Memory B cell (primary cell): ENCODE measurements at regions not wholly inside any gene's neighbourhood (a gene's known extent, or its start where the extent isn't known, plus 50 kb on each side); places are given as distances from the start of the nearest gene placed in this dataset.

ENCODE experiments used
- ATAC-seq: fragments of 150-1000 bp; cut with Tn5 transposase; 2 replicates; pipeline ENCODE4 v1.10.0; 2021; ENCODE audit warnings: low read depth, mild to moderate bottlenecking, moderate library complexity
- DNase-seq, 2 donors: peaks; one replicate each; pipeline ENCODE4 v3.0.0; 2022; ENCODE audit warnings: low spot score in 2 of 2
- H3K27ac Mint-ChIP-seq: one replicate; pipeline ENCODE4 v1.8.0; 2022; ENCODE audit warnings: mild to moderate bottlenecking, moderate library complexity, mixed read lengths
- H3K27me3 Mint-ChIP-seq: one replicate; pipeline ENCODE4 v1.8.0; 2022; ENCODE audit warnings: mixed read lengths
- H3K36me3 Mint-ChIP-seq: one replicate; pipeline ENCODE4 v1.8.0; 2022; ENCODE audit warnings: mild to moderate bottlenecking, mixed read lengths
- H3K4me1 Mint-ChIP-seq: one replicate; pipeline ENCODE4 v1.8.0; 2022; ENCODE audit warnings: mixed read lengths
- H3K4me3 Mint-ChIP-seq: one replicate; pipeline ENCODE4 v1.8.0; 2022; ENCODE audit warnings: mild to moderate bottlenecking, moderate library complexity, mixed read lengths
- H3K9me3 Mint-ChIP-seq: one replicate; pipeline ENCODE4 v1.8.0; 2022; ENCODE audit warnings: mixed read lengths

GRCh38 chr15:79676621-79677020 is 220.2 kb downstream of the MTHFS start:
- no peak overlapping the region for H3K27ac Mint-ChIP-seq
- no peaks in the 10 kb centered on the region for H3K4me1 Mint-ChIP-seq
- H3K36me3 Mint-ChIP-seq, result no peaks in the 10 kb centered on the region
- DNase-seq, result no peak
- no peak overlapping the region for H3K4me3 Mint-ChIP-seq
- H3K9me3 Mint-ChIP-seq, result peaks cover 3% of the 10 kb centered on the region
- H3K27me3 Mint-ChIP-seq, result peaks cover 7% of the 10 kb centered on the region
- no peak for ATAC-seq

GRCh38 chr15:79677241-79677640 is 219.6 kb downstream of the MTHFS start:
- Mint-ChIP-seq H3K4me1 (no peaks in the 10 kb centered on the region), H3K27me3 (peaks cover 8% of the 10 kb centered on the region), H3K36me3 (no peaks in the 10 kb centered on the region), H3K4me3 (no peak overlapping the region), H3K27ac (no peak overlapping the region), H3K9me3 (peaks cover 3% of the 10 kb centered on the region)
- ATAC-seq (no peak), DNase-seq (no peak)

- Mint-ChIP-seq H3K4me1 (no peaks in the 10 kb centered on the region), H3K4me3 (no peak overlapping the region), H3K27me3 (peaks cover 10% of the 10 kb centered on the region), H3K9me3 (peaks cover 3% of the 10 kb centered on the region), H3K36me3 (no peaks in the 10 kb centered on the region), H3K27ac (no peak overlapping the region)
- DNase-seq (no peak), ATAC-seq (no peak)
These were observed 218.6 kb downstream of the MTHFS start for GRCh38 chr15:79678032-79678701.

DNA sequence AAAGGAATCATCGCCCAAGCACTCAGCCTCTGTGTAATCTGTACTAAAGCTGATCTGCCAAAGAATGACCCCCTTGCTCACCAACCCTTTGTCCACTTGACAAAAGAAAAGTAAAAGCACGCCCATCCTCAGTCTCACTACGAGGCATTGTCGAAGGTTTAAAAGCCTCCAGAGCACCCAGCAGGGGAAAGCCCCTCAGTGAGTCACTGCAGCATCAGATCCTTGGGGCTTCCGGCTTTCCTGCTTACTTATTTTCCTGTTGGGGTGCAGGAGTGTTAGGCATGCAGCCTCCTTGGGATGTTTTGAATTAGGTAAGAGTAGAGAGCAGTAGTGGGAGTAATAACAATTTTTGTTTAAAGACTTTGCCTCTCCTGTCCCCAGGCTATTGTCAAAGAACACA is 216.1 kb downstream of the MTHFS start:
- DNase-seq (no peak), ATAC-seq (no peak)
- Mint-ChIP-seq H3K9me3 (peaks cover 3% of the 10 kb centered on the region), H3K27me3 (peaks cover 6% of the 10 kb centered on the region), H3K4me3 (no peak overlapping the region), H3K27ac (no peak overlapping the region), H3K36me3 (no peaks in the 10 kb centered on the region), H3K4me1 (no peaks in the 10 kb centered on the region)

- Mint-ChIP-seq H3K4me3 (no peak overlapping the region), H3K36me3 (no peaks in the 10 kb centered on the region), H3K27ac (no peak overlapping the region), H3K9me3 (peaks cover 3% of the 10 kb centered on the region), H3K4me1 (no peaks in the 10 kb centered on the region), H3K27me3 (peaks cover 8% of the 10 kb centered on the region)
- DNase-seq, result no peak
- no peak for ATAC-seq
These were observed 214.5 kb downstream of the MTHFS start for GRCh38 chr15:79682285-79682684.

- Mint-ChIP-seq H3K4me1 (no peaks in the 10 kb centered on the region), H3K9me3 (peaks cover 3% of the 10 kb centered on the region), H3K27me3 (peaks cover 11% of the 10 kb centered on the region), H3K27ac (no peak overlapping the region), H3K4me3 (no peak overlapping the region), H3K36me3 (no peaks in the 10 kb centered on the region)
- no peak for ATAC-seq
- DNase-seq, result no peak
These were observed 213.9 kb downstream of the MTHFS start for GRCh38 chr15:79682851-79683288.

GRCh38 chr15:79689030-79689429 is 207.8 kb downstream of the MTHFS start:
- Mint-ChIP-seq H3K27me3 (peaks cover 7% of the 10 kb centered on the region), H3K27ac (no peak overlapping the region), H3K4me1 (no peaks in the 10 kb centered on the region)

GRCh38 chr15:79700951-79701480 is 195.8 kb downstream of the MTHFS start:
- no peaks in the 10 kb centered on the region for H3K4me1 Mint-ChIP-seq

More at GRCh38 chr15:79689030-79689429, 207.8 kb downstream of the MTHFS start:
- DNase-seq, result no peak
- H3K9me3 Mint-ChIP-seq, result peaks cover 3% of the 10 kb centered on the region
- ATAC-seq, result no peak
- no peak overlapping the region for H3K4me3 Mint-ChIP-seq
- H3K36me3 Mint-ChIP-seq, result no peaks in the 10 kb centered on the region

DNA sequence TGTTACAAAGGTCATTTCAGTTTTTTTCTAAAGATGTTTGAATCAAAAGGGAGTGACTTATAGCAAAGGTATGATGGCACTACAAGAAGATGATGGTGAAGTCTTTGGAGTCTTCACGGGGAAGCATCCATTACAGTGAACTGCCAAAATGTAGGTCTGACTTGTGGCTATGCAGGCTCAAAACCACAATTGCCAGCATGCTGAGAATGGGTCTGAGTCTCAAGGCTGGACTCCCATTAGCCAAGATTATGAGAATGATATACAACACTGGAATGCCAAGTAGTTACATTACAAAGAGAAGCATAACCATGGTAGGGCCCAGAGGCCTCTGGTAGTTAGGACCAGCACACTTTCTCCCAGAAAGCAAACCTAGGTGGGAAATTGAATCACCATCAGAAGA is 194.2 kb downstream of the MTHFS start:
- Mint-ChIP-seq H3K4me3 (no peak overlapping the region), H3K27ac (no peak overlapping the region), H3K9me3 (no peaks in the 10 kb centered on the region), H3K4me1 (no peaks in the 10 kb centered on the region), H3K27me3 (peaks cover 2% of the 10 kb centered on the region), H3K36me3 (no peaks in the 10 kb centered on the region)
- ATAC-seq, result no peak
- DNase-seq, result no peak

More at GRCh38 chr15:79700951-79701480, 195.8 kb downstream of the MTHFS start:
- no peak for ATAC-seq
- H3K36me3 Mint-ChIP-seq, result no peaks in the 10 kb centered on the region
- no peaks in the 10 kb centered on the region for H3K9me3 Mint-ChIP-seq
- H3K27ac Mint-ChIP-seq, result no peak overlapping the region
- H3K4me3 Mint-ChIP-seq, result no peak overlapping the region
- peaks cover 2% of the 10 kb centered on the region for H3K27me3 Mint-ChIP-seq
- DNase-seq, result no peak

GRCh38 chr15:79721256-79721655 is 175.6 kb downstream of the MTHFS start:
- Mint-ChIP-seq H3K4me1 (no peaks in the 10 kb centered on the region), H3K36me3 (peaks cover 2% of the 10 kb centered on the region), H3K27me3 (peaks cover 3% of the 10 kb centered on the region), H3K27ac (no peak overlapping the region), H3K9me3 (peaks cover 4% of the 10 kb centered on the region), H3K4me3 (no peak overlapping the region)
- DNase-seq (no peak), ATAC-seq (no peak)

- DNase-seq (no peak), ATAC-seq (no peak)
- Mint-ChIP-seq H3K4me1 (no peaks in the 10 kb centered on the region), H3K27me3 (peaks cover 8% of the 10 kb centered on the region), H3K27ac (no peak overlapping the region), H3K4me3 (no peak overlapping the region), H3K36me3 (peaks cover 2% of the 10 kb centered on the region), H3K9me3 (peaks cover 4% of the 10 kb centered on the region)
These were observed 172.5 kb downstream of the MTHFS start for GRCh38 chr15:79724312-79724711.

GRCh38 chr15:79724804-79725203 is 172.0 kb downstream of the MTHFS start:
- no peak for ATAC-seq
- Mint-ChIP-seq H3K27me3 (peaks cover 12% of the 10 kb centered on the region), H3K36me3 (peaks cover 2% of the 10 kb centered on the region), H3K9me3 (peaks cover 5% of the 10 kb centered on the region), H3K4me3 (no peak overlapping the region), H3K4me1 (no peaks in the 10 kb centered on the region), H3K27ac (no peak overlapping the region)
- DNase-seq, result no peak

DNA sequence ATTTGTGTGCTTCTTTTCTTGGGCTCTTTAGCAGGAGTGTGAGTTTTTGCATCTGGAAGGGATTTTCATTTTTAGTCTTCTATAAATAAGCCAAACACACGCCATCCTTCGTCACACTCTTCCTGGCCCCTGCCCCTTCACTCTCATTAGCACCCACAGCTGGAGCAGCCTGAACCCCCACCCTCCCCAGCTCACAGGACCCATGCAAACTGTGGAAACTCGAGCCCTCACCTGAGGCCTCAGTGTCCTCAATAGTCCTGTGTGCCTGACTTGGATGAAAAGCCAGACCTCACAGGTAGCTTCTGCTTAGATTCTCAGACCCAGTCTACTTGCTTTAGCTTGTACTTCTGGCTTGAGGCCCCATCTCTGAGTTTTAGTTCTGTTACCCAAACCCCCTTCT is 167.9 kb downstream of the MTHFS start:
- H3K36me3 Mint-ChIP-seq, result no peaks in the 10 kb centered on the region
- H3K27me3 Mint-ChIP-seq, result peaks cover 15% of the 10 kb centered on the region
- peaks cover 4% of the 10 kb centered on the region for H3K9me3 Mint-ChIP-seq
- H3K4me3 Mint-ChIP-seq, result no peak overlapping the region
- no peak for DNase-seq
- peaks cover 2% of the 10 kb centered on the region for H3K4me1 Mint-ChIP-seq
- no peak overlapping the region for H3K27ac Mint-ChIP-seq
- no peak for ATAC-seq

GRCh38 chr15:79736435-79737000 is 160.3 kb downstream of the MTHFS start:
- DNase-seq (no peak), ATAC-seq (no peak)
- Mint-ChIP-seq H3K27me3 (peaks cover 6% of the 10 kb centered on the region), H3K9me3 (peaks cover under 1% of the 10 kb centered on the region), H3K36me3 (no peaks in the 10 kb centered on the region), H3K4me3 (no peak overlapping the region), H3K4me1 (peaks cover under 1% of the 10 kb centered on the region), H3K27ac (no peak overlapping the region)

DNA sequence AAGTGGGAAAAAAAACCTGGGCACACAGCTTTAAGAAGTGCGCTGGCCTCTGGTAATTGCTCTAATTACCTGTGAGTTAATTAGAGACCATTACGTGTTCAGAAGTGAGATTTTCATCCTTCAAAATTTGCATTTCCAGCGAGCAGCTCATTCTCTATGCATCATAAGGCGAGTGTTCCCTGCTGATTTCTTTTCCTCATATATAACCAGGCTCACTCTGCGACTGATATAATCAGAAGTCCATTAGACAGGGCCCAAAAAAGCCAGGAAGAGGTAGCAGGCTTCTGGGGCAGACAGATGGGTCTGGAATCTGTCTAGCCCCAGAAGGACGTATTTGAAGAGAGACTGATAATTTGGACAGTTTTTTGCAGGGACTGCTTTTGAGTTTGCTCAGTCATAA is 158.7 kb downstream of the MTHFS start:
- H3K27me3 Mint-ChIP-seq, result peaks cover 2% of the 10 kb centered on the region
- H3K4me3 Mint-ChIP-seq, result no peak overlapping the region

More for the DNA sequence above, 158.7 kb downstream of the MTHFS start:
- ATAC-seq (no peak), DNase-seq (no peak)
- Mint-ChIP-seq H3K9me3 (no peaks in the 10 kb centered on the region), H3K36me3 (no peaks in the 10 kb centered on the region), H3K4me1 (no peaks in the 10 kb centered on the region), H3K27ac (no peak overlapping the region)
